Activated CD4-positive, alpha-beta memory T cell treated with anti-CD3 and anti-CD28 coated beads, Interleukin-2, amount 10 ng/mL, durations not matched to agents 7 days and 5 days (primary cell): ENCODE measurements at regions not wholly inside any gene's neighbourhood (a gene's known extent, or its start where the extent isn't known, plus 50 kb on each side); places are given as distances from the start of the nearest gene placed in this dataset.

ENCODE experiments used
- CTCF ChIA-PET: fragments of 350-600 bp; sonication (Branson Sonifier 250); formaldehyde crosslinking; loops from one replicate; lab custom pipeline; 2021; ENCODE audit warnings: antibody characterized with exemption, inconsistent platforms; lab: Charles Lee
- POLR2A ChIA-PET: fragments of 350-600 bp; sonication (Branson Sonifier 250); formaldehyde crosslinking; loops from one replicate; lab custom pipeline; 2021; ENCODE audit warnings: antibody characterized with exemption; lab: Charles Lee
- DNase-seq: peaks from one replicate; pipeline ENCODE4 v3.0.0-alpha.2; 2020
- H3K27ac Mint-ChIP-seq: one replicate; pipeline ENCODE4 v1.8.0; 2021; ENCODE audit warnings: mild to moderate bottlenecking, mixed read lengths
- H3K27me3 Mint-ChIP-seq: one replicate; pipeline ENCODE4 v1.8.0; 2021; ENCODE audit warnings: mixed read lengths
- H3K36me3 Mint-ChIP-seq: one replicate; pipeline ENCODE4 v1.8.0; 2021; ENCODE audit warnings: low read depth, mixed read lengths
- H3K4me1 Mint-ChIP-seq: one replicate; pipeline ENCODE4 v1.8.0; 2021; ENCODE audit warnings: mixed read lengths
- H3K4me3 Mint-ChIP-seq: one replicate; pipeline ENCODE4 v1.8.0; 2021; ENCODE audit warnings: mild to moderate bottlenecking, mixed read lengths
- H3K9me3 Mint-ChIP-seq: one replicate; pipeline ENCODE4 v1.8.0; 2021; ENCODE audit warnings: mixed read lengths

- Mint-ChIP-seq H3K4me1 (no peaks in the 10 kb centered on the region), H3K4me3 (no peak overlapping the region), H3K9me3 (no peaks in the 10 kb centered on the region), H3K36me3 (no peaks in the 10 kb centered on the region), H3K27ac (no peak overlapping the region), H3K27me3 (peaks cover 3% of the 10 kb centered on the region)
- no peak for DNase-seq
- POLR2A ChIA-PET, result no interaction called here
- CTCF ChIA-PET, result no interaction called here
Observed at GRCh38 chr20:48148916-48149672, 363.8 kb upstream of the SULF2 start.

GRCh38 chr20:48148020-48148419, 362.7 kb upstream of the SULF2 start:
- CTCF ChIA-PET, result no interaction called here
- H3K4me3 Mint-ChIP-seq, result no peak overlapping the region
- H3K4me1 Mint-ChIP-seq, result no peaks in the 10 kb centered on the region
- POLR2A ChIA-PET, result no interaction called here
- no peak for DNase-seq
- H3K36me3 Mint-ChIP-seq, result no peaks in the 10 kb centered on the region
- no peak overlapping the region for H3K27ac Mint-ChIP-seq
- no peaks in the 10 kb centered on the region for H3K9me3 Mint-ChIP-seq
- peaks cover 3% of the 10 kb centered on the region for H3K27me3 Mint-ChIP-seq

GRCh38 chr20:48147311-48147710, 362.0 kb upstream of the SULF2 start:
- Mint-ChIP-seq H3K9me3 (no peaks in the 10 kb centered on the region), H3K4me1 (no peaks in the 10 kb centered on the region), H3K27me3 (peaks cover 3% of the 10 kb centered on the region), H3K27ac (no peak overlapping the region), H3K4me3 (no peak overlapping the region), H3K36me3 (no peaks in the 10 kb centered on the region)
- ChIA-PET CTCF (no interaction called here), POLR2A (no interaction called here)
- DNase-seq, result no peak

GRCh38 chr20:48146877-48147276, 361.6 kb upstream of the SULF2 start:
- H3K27me3 Mint-ChIP-seq, result peaks cover 3% of the 10 kb centered on the region
- H3K9me3 Mint-ChIP-seq, result no peaks in the 10 kb centered on the region
- no peaks in the 10 kb centered on the region for H3K36me3 Mint-ChIP-seq
- no peak for DNase-seq
- POLR2A ChIA-PET, result no interaction called here
- no peaks in the 10 kb centered on the region for H3K4me1 Mint-ChIP-seq
- H3K27ac Mint-ChIP-seq, result no peak overlapping the region
- CTCF ChIA-PET, result no interaction called here
- H3K4me3 Mint-ChIP-seq, result no peak overlapping the region

- no peak overlapping the region for H3K27ac Mint-ChIP-seq
- no peaks in the 10 kb centered on the region for H3K36me3 Mint-ChIP-seq
- H3K27me3 Mint-ChIP-seq, result peaks cover 7% of the 10 kb centered on the region
- ChIA-PET POLR2A (no interaction called here), CTCF (no interaction called here)
- no peak overlapping the region for H3K4me3 Mint-ChIP-seq
- no peaks in the 10 kb centered on the region for H3K9me3 Mint-ChIP-seq
- H3K4me1 Mint-ChIP-seq, result no peaks in the 10 kb centered on the region
- no peak for DNase-seq
Observed at GRCh38 chr20:48146308-48146707, 361.0 kb upstream of the SULF2 start.

- H3K9me3 Mint-ChIP-seq, result no peaks in the 10 kb centered on the region
- POLR2A ChIA-PET, result no interaction called here
- no peaks in the 10 kb centered on the region for H3K4me1 Mint-ChIP-seq
- DNase-seq, result no peak
- no peak overlapping the region for H3K4me3 Mint-ChIP-seq
- H3K27ac Mint-ChIP-seq, result no peak overlapping the region
- H3K36me3 Mint-ChIP-seq, result no peaks in the 10 kb centered on the region
- CTCF ChIA-PET, result no interaction called here
- peaks cover 7% of the 10 kb centered on the region for H3K27me3 Mint-ChIP-seq
Observed at GRCh38 chr20:48143435-48144081, 358.3 kb upstream of the SULF2 start.

- H3K9me3 Mint-ChIP-seq, result no peaks in the 10 kb centered on the region
- ChIA-PET CTCF (no interaction called here), POLR2A (no interaction called here)
- no peaks in the 10 kb centered on the region for H3K36me3 Mint-ChIP-seq
- no peak overlapping the region for H3K4me3 Mint-ChIP-seq
- no peak for DNase-seq
- H3K27me3 Mint-ChIP-seq, result peaks cover 7% of the 10 kb centered on the region
- H3K4me1 Mint-ChIP-seq, result no peaks in the 10 kb centered on the region
- H3K27ac Mint-ChIP-seq, result no peak overlapping the region
Observed at GRCh38 chr20:48142516-48142773, 357.2 kb upstream of the SULF2 start.

- peaks cover 7% of the 10 kb centered on the region for H3K27me3 Mint-ChIP-seq
- no peaks in the 10 kb centered on the region for H3K9me3 Mint-ChIP-seq
- H3K27ac Mint-ChIP-seq, result no peak overlapping the region
- no peak for DNase-seq
- ChIA-PET POLR2A (no interaction called here), CTCF (no interaction called here)
- H3K4me3 Mint-ChIP-seq, result no peak overlapping the region
- H3K36me3 Mint-ChIP-seq, result no peaks in the 10 kb centered on the region
- H3K4me1 Mint-ChIP-seq, result no peaks in the 10 kb centered on the region
Observed at GRCh38 chr20:48141660-48142515, 356.6 kb upstream of the SULF2 start.

GRCh38 chr20:48139262-48140041, 354.2 kb upstream of the SULF2 start:
- Mint-ChIP-seq H3K36me3 (no peaks in the 10 kb centered on the region), H3K27ac (no peak overlapping the region), H3K4me1 (no peaks in the 10 kb centered on the region), H3K27me3 (peaks cover 4% of the 10 kb centered on the region), H3K4me3 (no peak overlapping the region), H3K9me3 (no peaks in the 10 kb centered on the region)
- ChIA-PET POLR2A (no interaction called here), CTCF (no interaction called here)
- DNase-seq, result no peak

- no peaks in the 10 kb centered on the region for H3K36me3 Mint-ChIP-seq
- no peaks in the 10 kb centered on the region for H3K9me3 Mint-ChIP-seq
- CTCF ChIA-PET, result no interaction called here
- POLR2A ChIA-PET, result no interaction called here
- H3K4me1 Mint-ChIP-seq, result no peaks in the 10 kb centered on the region
- no peak overlapping the region for H3K27ac Mint-ChIP-seq
- no peak overlapping the region for H3K4me3 Mint-ChIP-seq
- H3K27me3 Mint-ChIP-seq, result peaks cover 14% of the 10 kb centered on the region
- no peak for DNase-seq
Observed at GRCh38 chr20:48132834-48133233, 347.6 kb upstream of the SULF2 start.

- POLR2A ChIA-PET, result no interaction called here
- Mint-ChIP-seq H3K4me1 (no peaks in the 10 kb centered on the region), H3K9me3 (no peaks in the 10 kb centered on the region), H3K27ac (no peak overlapping the region), H3K27me3 (peaks cover 14% of the 10 kb centered on the region), H3K36me3 (no peaks in the 10 kb centered on the region), H3K4me3 (no peak overlapping the region)
- CTCF ChIA-PET, result no interaction called here
- no peak for DNase-seq
Observed at GRCh38 chr20:48131581-48131980, 346.3 kb upstream of the SULF2 start.

- H3K27me3 Mint-ChIP-seq, result peaks cover 14% of the 10 kb centered on the region
- H3K27ac Mint-ChIP-seq, result no peak overlapping the region
- no peaks in the 10 kb centered on the region for H3K36me3 Mint-ChIP-seq
- CTCF ChIA-PET, result no interaction called here
- POLR2A ChIA-PET, result no interaction called here
- H3K9me3 Mint-ChIP-seq, result no peaks in the 10 kb centered on the region
- no peaks in the 10 kb centered on the region for H3K4me1 Mint-ChIP-seq
- DNase-seq, result no peak
- H3K4me3 Mint-ChIP-seq, result no peak overlapping the region
Observed at GRCh38 chr20:48129345-48129942, 344.2 kb upstream of the SULF2 start.

- H3K36me3 Mint-ChIP-seq, result no peaks in the 10 kb centered on the region
- no peak overlapping the region for H3K4me3 Mint-ChIP-seq
- POLR2A ChIA-PET, result no interaction called here
- no peak overlapping the region for H3K27ac Mint-ChIP-seq
- CTCF ChIA-PET, result no interaction called here
- peaks cover 12% of the 10 kb centered on the region for H3K27me3 Mint-ChIP-seq
- no peaks in the 10 kb centered on the region for H3K9me3 Mint-ChIP-seq
- no peaks in the 10 kb centered on the region for H3K4me1 Mint-ChIP-seq
- no peak for DNase-seq
Observed at GRCh38 chr20:48128436-48128835, 343.2 kb upstream of the SULF2 start.
